ENCODE measurements at regions not wholly inside any gene's neighbourhood (a gene's known extent, or its start where the extent isn't known, plus 50 kb on each side); places are given as distances from the start of the nearest gene placed in this dataset.

DNA sequence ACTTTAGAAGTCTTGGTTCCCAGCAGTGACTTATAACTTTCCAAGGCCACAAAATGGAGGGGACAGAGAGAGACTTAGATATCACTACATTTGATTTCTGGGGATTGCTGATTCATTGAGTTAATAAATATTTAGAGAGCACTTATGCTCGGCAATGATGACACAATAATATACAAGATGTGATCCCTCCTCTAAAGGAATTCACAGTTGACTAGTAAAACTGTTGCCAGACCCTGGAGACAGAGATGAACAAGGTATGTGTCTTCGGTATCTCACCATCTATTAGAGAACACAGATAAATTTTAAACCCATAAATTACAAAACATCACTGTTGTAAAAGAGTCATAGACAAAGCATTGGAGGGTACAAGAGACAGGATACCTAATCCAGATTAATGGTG lies 437.5 kb downstream of the FOXO1 start:
- CTCF ChIA-PET (ENCODE audit: low intra/inter-chr PET ratio) = no interaction called here
- Histone ChIP-seq H3K27me3 (ENCODE audit: control insufficient read depth in 2 of 2, insufficient read depth in 2 of 2, low read length in 2 of 2) (no peaks in the 10 kb centered on the region; a peak in 1 of 5 replicates), H2AFZ (ENCODE audit: low read depth, low read length) (no peak overlapping the region), H3K9me1 (ENCODE audit: control insufficient read depth, insufficient read depth, low read length) (no peaks in the 10 kb centered on the region), H3K27ac (ENCODE audit: extremely low read depth, low read depth, low read length) (no peak overlapping the region), H3K36me3 (ENCODE audit: control insufficient read depth, insufficient read depth, low read length) (no peaks in the 10 kb centered on the region), H3K9me3 (replicated peaks; ENCODE audit: control insufficient read depth, insufficient read depth, low read depth, low read length) (no peaks in the 10 kb centered on the region), H3K9ac (ENCODE audit: insufficient read depth in 1 of 2, low read depth in 2 of 2, low read length in 2 of 2) (no peak overlapping the region), H3K4me1 (replicated peaks in 1 of 2; ENCODE audit: control insufficient read depth in 2 of 2, insufficient read depth in 2 of 2, low read length in 2 of 2) (no peaks in the 10 kb centered on the region), H4K20me1 (replicated peaks; ENCODE audit: control insufficient read depth, insufficient read depth, low read length) (no peaks in the 10 kb centered on the region), H3K4me3 (no peak overlapping the region), H3K4me2 (ENCODE audit: insufficient read depth, low read length) (no peak overlapping the region), H3K79me2 (ENCODE audit: control insufficient read depth, insufficient read depth, low read length) (no peaks in the 10 kb centered on the region)
- ATAC-seq (no peak), DNase-seq (ENCODE audit: extremely low read depth in 1 of 4, low spot score in 3 of 4) (no peak), FAIRE-seq (no peak)
- intact Hi-C loops (cut with micrococcal nuclease) = no loop called here
- in situ Hi-C loops (cut with MboI) = no loop called here
- POLR2A ChIA-PET = no interaction called here
- WGBS (ENCODE audit: insufficient coverage, low coverage, missing lambda C conversion rate) = 7% methylated on average over 2 of the region's 2 CpGs
- no TSS peak for BruUV-seq (replicated peaks)
- TF ChIP-seq ZNF584 (CRISPR knock-in tag; IDR thresholded peaks at IDR 0.05; ENCODE audit: low read depth) (no peak), PHF20 (IDR thresholded peaks at IDR 0.05; ENCODE audit: partially characterized antibody) (no peak), GTF2F1 (IDR thresholded peaks at IDR 0.05; ENCODE audit: low read depth, low read length) (no peak), ZNF449 (CRISPR knock-in tag; IDR thresholded peaks at IDR 0.05) (no peak), ZNF512 (tag; IDR thresholded peaks at IDR 0.05) (no peak), EP300 (IDR thresholded peaks at IDR 0.05; ENCODE audit: low read length) (no peak), ZNF174 (CRISPR knock-in tag; IDR thresholded peaks at IDR 0.05) (no peak), RUNX1 (IDR thresholded peaks at IDR 0.05; ENCODE audit: low read depth) (no peak), TAF9B (IDR thresholded peaks at IDR 0.05; ENCODE audit: partially characterized antibody) (no peak), ZNF76 (CRISPR knock-in tag; IDR thresholded peaks at IDR 0.05; ENCODE audit: borderline replicate concordance) (no peak), ZNF146 (CRISPR knock-in tag; IDR thresholded peaks at IDR 0.05; ENCODE audit: unreplicated experiment) (no peak), ZFP1 (CRISPR knock-in tag; IDR thresholded peaks at IDR 0.05) (no peak), HIVEP1 (CRISPR knock-in tag; IDR thresholded peaks at IDR 0.05) (no peak)
- TF ChIP-seq, protein P1, sequence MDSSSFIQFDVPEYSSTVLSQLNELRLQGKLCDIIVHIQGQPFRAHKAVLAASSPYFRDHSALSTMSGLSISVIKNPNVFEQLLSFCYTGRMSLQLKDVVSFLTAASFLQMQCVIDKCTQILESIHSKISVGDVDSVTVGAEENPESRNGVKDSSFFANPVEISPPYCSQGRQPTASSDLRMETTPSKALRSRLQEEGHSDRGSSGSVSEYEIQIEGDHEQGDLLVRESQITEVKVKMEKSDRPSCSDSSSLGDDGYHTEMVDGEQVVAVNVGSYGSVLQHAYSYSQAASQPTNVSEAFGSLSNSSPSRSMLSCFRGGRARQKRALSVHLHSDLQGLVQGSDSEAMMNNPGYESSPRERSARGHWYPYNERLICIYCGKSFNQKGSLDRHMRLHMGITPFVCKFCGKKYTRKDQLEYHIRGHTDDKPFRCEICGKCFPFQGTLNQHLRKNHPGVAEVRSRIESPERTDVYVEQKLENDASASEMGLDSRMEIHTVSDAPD (CRISPR knock-in tag; IDR thresholded peaks at IDR 0.05) = no peak
- TF ChIP-seq, protein P2, sequence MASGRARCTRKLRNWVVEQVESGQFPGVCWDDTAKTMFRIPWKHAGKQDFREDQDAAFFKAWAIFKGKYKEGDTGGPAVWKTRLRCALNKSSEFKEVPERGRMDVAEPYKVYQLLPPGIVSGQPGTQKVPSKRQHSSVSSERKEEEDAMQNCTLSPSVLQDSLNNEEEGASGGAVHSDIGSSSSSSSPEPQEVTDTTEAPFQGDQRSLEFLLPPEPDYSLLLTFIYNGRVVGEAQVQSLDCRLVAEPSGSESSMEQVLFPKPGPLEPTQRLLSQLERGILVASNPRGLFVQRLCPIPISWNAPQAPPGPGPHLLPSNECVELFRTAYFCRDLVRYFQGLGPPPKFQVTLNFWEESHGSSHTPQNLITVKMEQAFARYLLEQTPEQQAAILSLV (tag; IDR thresholded peaks at IDR 0.05) = no peak
